ENCODE measurements at regions not wholly inside any gene's neighbourhood (a gene's known extent, or its start where the extent isn't known, plus 50 kb on each side); places are given as distances from the start of the nearest gene placed in this dataset.

DNA sequence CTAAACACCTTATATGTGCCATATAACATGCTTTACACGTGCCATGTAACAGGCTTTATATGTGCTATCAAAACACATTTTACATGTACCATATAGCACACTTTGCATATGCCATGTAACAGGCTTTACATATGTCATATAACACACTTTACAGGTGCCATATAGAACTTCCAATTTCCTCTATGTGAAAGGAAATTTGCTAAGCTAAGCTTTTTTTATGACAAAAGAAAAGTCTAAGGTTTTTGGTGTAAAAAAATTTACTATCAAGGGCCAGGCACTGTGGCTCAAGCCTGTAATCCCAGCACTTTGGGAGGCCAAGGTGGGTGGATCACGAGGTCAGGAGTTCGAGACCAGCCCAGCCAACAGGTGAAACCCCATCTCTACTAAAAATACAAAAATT, 136.5 kb downstream of the AKAIN1 start:
- TF ChIP-seq, protein P1, sequence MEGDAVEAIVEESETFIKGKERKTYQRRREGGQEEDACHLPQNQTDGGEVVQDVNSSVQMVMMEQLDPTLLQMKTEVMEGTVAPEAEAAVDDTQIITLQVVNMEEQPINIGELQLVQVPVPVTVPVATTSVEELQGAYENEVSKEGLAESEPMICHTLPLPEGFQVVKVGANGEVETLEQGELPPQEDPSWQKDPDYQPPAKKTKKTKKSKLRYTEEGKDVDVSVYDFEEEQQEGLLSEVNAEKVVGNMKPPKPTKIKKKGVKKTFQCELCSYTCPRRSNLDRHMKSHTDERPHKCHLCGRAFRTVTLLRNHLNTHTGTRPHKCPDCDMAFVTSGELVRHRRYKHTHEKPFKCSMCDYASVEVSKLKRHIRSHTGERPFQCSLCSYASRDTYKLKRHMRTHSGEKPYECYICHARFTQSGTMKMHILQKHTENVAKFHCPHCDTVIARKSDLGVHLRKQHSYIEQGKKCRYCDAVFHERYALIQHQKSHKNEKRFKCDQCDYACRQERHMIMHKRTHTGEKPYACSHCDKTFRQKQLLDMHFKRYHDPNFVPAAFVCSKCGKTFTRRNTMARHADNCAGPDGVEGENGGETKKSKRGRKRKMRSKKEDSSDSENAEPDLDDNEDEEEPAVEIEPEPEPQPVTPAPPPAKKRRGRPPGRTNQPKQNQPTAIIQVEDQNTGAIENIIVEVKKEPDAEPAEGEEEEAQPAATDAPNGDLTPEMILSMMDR (IDR thresholded peaks at IDR 0.05): no peak
- no peak for TF ChIP-seq POLR2A (IDR thresholded peaks at IDR 0.05)
- TF ChIP-seq POLR2AphosphoS5 (IDR thresholded peaks at IDR 0.05): no peak
- TF ChIP-seq EP300 (IDR thresholded peaks at IDR 0.05): no peak
